ENCODE measurements at regions not wholly inside any gene's neighbourhood (a gene's known extent, or its start where the extent isn't known, plus 50 kb on each side); places are given as distances from the start of the nearest gene placed in this dataset.

DNA sequence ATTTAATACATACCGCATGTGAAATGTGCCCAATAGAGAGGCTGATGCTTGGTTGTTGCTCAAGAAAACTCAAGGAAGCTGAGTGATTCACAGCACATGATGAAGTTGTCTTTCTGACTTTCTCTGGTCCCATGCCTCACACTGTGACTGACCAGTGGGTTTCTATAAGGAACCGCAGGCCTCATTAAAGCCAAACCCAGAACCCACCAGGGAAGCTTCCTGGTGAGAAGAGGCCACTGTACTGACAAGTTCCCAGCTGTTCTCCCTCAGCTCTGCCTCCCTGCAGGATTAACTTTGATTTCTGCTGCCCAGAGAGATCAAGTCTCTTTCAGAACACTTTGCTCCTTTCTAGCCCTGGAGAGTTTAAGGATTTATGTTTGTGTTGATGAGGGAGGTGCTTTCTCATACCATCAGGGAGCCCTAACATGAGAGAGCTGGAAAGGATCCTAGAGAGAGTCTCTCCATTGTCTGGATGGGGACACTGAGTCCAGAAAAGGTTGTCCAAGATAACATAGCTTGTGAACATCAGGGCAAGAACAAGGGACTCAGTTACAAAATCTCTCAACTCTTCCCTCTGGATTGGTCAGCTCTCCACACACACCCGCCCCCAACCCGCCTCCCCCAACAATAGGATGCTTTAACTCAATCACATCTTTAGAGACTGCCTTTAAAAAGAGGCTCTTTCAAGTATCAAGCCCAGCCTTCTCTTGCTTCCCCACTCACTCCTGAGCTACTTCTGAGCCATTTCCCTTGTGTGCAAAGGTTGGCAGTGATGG, 303.2 kb upstream of the TLE3 start:
- no peak overlapping the region for H3K4me3 ChIP-seq (ENCODE audit: low read depth, low read length)
- no peak for DNase-seq (ENCODE audit: low read depth)
- no peak for TF ChIP-seq CTCF (conservative IDR thresholded peaks at IDR 0.05; ENCODE audit: low read depth, low read length)

DNA sequence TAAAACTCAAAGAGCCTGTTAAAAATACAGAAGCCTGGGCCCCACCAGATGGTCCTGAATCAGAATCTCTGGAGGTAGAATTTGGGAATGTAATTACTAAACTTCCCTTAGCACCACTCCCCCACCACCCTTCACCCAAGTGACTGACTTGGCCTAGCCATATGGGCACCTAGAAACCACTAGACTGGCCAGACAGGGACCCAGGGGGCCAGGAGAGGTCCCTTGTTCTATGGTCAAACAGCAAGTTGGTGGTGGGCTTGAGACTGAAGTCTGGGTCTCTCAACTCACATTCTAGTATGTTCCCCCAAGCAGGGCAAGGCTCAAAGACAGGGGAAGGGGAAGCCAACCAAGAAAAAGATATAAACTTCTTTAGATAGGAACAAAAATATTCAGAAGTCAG, 301.5 kb upstream of the TLE3 start:
- no peak for TF ChIP-seq CTCF (conservative IDR thresholded peaks at IDR 0.05; ENCODE audit: low read depth, low read length)
- DNase-seq (ENCODE audit: low read depth), result no peak

DNA sequence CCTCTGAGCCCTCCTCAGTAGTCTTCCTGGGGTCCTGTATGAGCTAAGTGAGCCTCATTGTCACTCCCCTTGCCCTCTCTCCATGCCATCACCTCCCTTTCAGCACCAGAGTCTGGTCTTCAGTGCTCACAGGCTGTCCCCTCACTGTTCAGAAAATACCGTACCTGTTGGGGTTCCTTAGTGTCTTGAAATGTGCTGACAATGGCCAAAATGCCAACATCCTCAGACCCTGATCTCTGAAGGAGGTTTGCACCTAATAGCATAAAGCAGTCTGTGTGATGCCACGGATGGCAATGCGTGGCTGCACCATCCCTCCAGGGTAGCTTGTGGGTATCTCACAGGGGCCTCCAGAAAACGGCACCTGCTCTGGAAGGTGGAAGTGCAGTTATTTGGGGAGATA, 301.0 kb upstream of the TLE3 start:
- H3K4me3 ChIP-seq (ENCODE audit: low read depth, low read length), result no peak overlapping the region
- TF ChIP-seq CTCF (conservative IDR thresholded peaks at IDR 0.05; ENCODE audit: low read depth, low read length), result no peak

More for the DNA sequence above, 301.5 kb upstream of the TLE3 start:
- no peak overlapping the region for H3K4me3 ChIP-seq (ENCODE audit: low read depth, low read length)

GRCh38 chr15:70396807-70397206, 299.1 kb upstream of the TLE3 start:
- H3K4me3 ChIP-seq (ENCODE audit: low read depth, low read length), result no peak overlapping the region
- no peak for TF ChIP-seq CTCF (conservative IDR thresholded peaks at IDR 0.05; ENCODE audit: low read depth, low read length)
- no peak for DNase-seq (ENCODE audit: low read depth)

More for the DNA sequence above, 301.0 kb upstream of the TLE3 start:
- DNase-seq (ENCODE audit: low read depth), result no peak

DNA sequence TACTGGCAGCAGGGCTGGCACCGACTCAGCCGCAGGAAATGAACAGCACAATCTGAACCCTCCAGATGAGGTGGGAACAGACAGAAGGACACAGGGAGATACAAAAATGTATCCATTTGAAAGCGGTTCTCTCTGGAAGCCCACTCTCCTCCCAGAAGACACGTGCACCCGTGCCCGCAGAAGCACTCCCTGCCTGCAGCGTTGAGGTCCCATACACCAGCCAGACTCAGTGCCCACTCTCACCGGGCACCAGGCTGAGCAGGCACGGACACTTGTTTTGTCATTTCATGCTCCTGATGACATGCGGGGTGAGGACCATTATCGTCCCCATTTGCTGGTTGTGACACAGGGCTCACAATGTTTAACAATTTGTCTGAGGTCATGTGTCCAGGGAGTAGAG, 297.4 kb upstream of the TLE3 start:
- no peak for TF ChIP-seq CTCF (conservative IDR thresholded peaks at IDR 0.05; ENCODE audit: low read depth, low read length)
- no peak for DNase-seq (ENCODE audit: low read depth)
- no peak overlapping the region for H3K4me3 ChIP-seq (ENCODE audit: low read depth, low read length)

- no peak for DNase-seq (ENCODE audit: low read depth)
- no peak for TF ChIP-seq CTCF (conservative IDR thresholded peaks at IDR 0.05; ENCODE audit: low read depth, low read length)
- no peak overlapping the region for H3K4me3 ChIP-seq (ENCODE audit: low read depth, low read length)
These were observed 293.0 kb upstream of the TLE3 start for GRCh38 chr15:70390723-70391122.

- TF ChIP-seq CTCF (conservative IDR thresholded peaks at IDR 0.05; ENCODE audit: low read depth, low read length), result no peak
These were observed 290.3 kb upstream of the TLE3 start for GRCh38 chr15:70387993-70388392.

More at GRCh38 chr15:70387993-70388392, 290.3 kb upstream of the TLE3 start:
- DNase-seq (ENCODE audit: low read depth), result no peak
- no peak overlapping the region for H3K4me3 ChIP-seq (ENCODE audit: low read depth, low read length)
